GM18861 (cell line): ENCODE measurements at regions not wholly inside any gene's neighbourhood (a gene's known extent, or its start where the extent isn't known, plus 50 kb on each side); places are given as distances from the start of the nearest gene placed in this dataset.

Experiments
- ATAC-seq: cut with Tn5 transposase; IDR thresholded peaks from one replicate; pipeline ENCODE4 v1.9.1; 2021; ENCODE audit not compliant: unreplicated experiment

DNA sequence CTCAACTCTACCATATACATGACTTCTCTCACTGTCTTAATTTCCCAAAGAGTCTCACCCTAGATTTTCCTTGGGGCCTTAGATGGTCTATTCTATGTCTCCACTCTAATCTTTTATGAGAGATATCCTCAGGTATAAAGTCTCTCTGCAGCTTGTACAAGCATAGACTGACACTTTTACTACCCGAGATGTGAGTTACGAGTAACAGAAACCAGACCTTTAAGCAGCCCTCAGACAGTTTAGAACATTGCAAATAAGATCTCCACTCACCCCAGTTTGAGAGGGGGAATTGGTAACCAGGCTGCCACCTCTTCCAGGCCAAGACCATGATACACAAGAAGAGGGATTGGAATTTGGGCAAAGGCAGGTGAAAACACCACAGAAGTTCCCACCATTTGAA, 542.5 kb downstream of the TLE4 start:
- no peak for ATAC-seq

DNA sequence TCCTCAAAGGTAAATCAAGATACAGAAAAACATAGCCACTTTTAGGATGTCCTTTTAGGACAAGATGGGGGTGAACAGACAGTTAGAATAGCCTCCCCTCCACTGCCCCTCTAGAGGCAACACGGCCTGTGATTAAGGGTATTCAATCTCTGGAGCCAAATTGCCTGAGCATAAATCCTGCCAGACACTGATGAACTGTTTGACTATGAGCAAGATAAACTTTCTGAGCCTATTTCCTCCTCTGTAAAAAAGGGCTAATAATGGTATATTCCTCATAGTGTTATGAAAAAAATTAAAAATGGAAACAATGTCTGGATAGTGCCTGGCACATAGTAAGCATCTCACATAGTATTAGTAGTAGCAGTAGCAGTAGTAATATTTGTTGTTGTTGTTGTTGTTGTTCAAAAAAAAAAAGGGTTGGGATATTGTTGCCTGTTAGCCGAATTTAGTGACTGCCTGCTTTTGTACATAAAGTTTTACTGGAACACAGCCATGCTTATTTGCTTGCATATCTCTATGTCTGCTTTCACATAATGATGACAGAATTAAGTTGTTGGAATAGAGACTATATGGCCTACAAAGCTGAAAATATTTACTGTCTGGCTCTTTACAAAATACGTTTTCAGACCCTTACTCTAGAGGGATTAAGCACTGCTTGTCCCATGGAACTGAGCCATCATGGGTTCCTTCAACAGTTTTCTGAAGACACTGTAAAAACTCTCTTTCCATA, 536.3 kb downstream of the TLE4 start:
- no peak for ATAC-seq

DNA sequence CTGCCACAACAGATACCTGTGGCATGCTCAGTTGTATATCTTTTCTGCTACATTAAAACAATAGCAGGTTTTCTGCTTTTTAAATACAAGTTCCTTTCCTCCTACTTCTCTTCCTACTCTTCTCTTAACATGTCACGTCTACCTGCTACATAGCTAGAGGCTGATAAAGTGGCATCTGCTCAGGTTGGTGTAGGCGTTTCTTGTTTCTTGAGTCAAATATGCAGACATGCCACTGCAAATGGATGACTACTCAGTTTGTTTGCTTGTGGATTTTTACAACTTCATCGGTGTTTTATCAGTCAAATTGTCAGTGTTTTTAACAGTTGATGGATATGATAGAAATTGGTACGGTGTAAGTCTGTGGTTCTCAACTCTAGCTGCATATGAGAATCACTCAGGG, 525.7 kb downstream of the TLE4 start:
- no peak for ATAC-seq

DNA sequence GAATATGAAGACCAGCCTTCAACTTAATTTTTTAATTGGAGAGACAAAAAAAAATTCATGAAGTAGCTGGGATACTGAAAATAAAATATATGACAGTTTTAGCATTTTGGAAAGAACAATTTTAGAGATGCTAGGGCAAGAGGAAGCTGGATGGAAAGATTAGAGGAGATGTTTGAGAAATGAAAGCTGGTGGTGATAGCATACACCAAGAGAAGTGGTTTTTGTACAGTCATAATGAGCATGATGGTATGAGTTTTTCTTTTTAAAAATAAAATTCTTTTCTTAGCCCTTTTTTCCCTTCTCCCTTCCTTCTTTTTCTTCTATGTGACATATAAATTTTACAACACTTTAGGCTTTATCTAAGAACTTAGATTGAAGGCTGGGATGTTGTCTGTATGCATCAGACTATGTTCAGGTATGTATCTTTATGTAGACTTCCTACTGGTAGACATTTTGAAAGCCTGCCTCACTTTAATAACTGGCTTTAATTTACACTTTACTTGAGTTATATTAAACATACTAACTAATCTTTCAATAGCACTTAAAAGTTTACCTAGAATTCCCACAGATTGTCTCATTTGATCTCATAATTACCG, 522.5 kb downstream of the TLE4 start:
- ATAC-seq: peak; percentile 75

DNA sequence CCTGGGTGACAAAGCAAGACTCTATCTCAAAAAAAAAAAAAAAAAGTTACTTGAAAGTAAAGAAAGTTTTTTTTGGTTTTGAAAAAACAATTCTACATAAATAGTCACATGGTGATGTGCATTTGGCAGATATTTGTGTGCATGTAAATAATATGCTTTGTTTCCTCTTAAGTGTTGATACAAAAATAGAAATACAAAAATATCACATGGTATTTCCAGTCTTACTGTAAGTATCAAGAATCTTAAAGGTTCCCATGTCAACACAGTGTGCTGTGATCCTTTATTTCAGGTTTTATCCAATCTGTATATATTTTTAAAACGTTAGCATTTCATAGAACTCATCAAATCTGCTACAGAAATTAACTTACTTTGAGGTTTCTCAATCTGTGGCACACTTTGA, 521.9 kb downstream of the TLE4 start:
- no peak for ATAC-seq

DNA sequence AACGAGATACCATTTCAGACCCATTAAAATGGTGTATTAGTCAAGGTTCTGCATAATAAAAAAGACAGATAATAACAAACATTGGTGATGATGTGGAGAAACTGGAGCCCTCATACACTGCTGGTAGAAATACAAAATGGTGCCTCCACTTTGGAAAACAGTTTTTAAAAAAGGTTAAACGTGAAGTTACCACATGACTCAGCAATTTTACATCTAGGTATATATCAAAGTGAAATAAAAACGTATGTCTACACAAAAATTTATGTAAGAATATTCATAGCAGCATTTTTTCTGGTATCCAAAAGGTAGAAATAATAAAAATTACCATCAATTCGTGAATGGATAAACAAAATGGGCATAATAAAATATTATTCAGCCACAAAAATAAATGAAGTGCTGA, 519.8 kb downstream of the TLE4 start:
- ATAC-seq: no peak

DNA sequence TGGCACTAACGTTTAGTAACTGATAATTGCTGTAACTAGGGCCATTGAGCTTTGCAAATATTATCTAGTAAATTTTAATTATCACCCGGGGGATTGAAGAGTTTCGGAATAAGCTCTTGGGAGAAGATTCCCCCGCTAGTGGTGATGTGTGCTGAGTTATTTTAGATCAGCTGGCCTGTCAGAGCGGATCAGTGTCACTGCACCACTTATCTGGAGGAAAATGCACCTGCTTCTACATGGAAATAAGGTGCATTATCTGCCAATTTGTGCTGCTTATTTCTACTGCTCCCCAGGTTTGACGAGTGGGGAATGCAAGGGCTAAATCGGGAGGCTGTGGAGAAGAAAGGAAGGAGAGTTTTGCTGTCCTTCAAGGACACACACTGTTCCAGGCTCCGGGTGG, 518.6 kb downstream of the TLE4 start:
- no peak for ATAC-seq

DNA sequence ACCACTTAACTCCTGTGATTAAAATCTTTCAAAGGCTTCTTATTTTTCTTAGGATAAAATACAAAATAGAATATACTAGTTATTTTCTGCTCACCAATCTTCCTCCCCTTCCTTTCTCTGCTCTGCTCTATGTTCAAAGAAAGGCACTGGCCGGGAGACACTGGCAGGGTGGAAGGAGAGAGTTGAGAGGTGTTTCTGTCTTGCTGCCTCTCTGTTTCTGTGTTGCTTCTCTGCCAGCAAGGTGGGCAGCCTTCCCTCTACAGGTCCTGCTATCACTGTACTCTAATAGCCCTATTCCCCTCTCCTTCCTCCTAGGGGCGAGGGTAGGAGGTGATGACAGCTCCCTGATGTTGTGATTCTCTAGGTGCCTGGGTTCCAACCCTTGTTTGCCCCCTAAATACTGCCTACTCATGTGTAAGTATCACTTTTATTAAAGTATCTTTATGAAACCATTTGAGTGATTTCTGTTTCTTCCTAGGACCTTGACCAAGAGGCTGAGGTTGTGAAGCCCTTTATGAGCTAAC, 515.1 kb downstream of the TLE4 start:
- ATAC-seq: no peak

DNA sequence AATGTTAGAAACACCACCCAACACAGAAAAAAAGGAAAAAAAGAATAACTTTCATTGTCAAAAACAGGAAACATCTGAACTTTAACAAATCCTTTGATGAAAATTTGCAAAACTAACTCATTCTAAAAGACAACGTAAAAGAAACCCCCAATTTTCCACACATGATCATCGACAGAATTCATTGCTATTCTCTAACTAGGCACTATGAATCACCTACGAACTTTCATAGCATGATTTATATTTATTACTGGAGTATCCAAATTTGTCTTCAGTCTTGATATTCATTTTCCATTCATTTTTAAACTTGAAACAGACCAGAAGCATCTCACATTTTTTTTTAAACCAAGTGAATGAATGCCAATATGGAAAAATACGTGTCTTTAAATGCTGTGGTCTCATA, 514.6 kb downstream of the TLE4 start:
- ATAC-seq: no peak

DNA sequence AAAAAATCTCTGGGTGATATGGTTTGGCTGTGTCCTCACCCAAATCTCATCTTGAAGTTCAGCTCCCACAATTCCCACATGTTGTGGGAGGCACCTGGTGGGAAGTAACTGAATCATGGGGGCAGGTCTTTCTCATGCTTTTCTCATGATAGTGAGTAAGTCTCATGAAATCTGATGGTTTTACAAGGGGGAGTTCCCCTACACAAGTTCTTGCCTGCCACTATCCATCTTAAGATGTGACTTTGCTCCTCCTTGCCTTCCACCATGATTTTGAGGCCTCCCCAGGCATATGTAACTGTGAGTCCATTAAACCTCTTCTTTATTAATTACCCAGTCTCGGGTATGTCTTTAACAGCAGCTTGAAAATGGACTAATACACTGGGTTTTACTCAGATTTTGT, 513.9 kb downstream of the TLE4 start:
- no peak for ATAC-seq

DNA sequence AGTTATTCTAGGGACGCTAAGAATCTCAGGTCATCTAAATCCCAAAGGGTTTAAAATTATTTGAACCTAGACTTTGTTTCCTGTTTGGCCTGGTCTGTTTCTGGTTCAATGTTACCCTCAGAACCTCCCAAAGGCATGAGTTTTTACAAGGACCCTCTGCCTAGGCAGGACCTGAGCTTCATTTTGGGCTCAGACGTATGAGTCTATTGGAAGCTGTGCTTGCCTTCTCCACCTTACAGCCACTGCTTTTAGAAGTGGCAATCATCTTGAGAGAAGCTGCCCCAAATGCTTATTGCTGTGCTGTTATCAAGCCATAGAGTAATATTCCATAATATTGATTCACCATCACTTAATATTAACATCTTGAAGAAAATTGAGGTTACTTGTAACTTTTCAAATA, 510.4 kb downstream of the TLE4 start:
- ATAC-seq: no peak

DNA sequence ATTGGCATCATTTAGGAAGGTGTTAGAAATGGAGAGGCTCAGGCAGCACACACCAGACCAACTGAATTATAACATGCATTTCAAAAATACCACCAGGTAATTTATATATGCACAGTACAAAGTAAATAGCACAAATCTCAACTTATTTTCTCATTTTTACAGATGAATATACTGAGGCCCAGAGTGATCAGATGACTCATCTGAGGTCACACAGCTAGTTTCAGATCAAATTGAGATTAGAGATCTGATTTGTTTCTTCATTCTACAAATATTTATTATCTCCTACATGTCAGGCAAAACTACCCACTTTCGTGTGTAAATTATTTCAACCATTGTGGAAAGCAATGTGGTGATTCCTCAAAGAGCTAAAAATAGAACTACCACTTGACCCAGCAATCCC, 507.1 kb downstream of the TLE4 start:
- ATAC-seq: no peak

DNA sequence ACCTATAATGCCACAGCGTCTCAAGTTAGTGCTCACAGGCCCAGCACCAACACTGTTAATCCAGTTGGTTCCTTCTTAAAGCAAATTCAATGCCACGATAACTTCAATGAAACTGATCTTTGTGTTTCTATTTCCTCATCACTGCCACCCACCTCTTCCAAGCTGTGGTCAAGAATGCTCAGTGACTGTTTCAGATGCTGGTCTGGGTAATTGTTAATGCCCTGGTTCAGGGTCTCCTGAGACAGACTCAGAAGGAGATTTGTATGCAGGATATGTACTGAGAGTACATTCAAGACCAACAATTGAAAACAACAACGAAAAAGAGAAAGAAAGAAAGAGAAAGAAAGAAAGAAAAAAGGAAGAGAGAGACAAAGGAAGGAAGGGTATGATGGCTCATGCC, 505.3 kb downstream of the TLE4 start:
- ATAC-seq: no peak

DNA sequence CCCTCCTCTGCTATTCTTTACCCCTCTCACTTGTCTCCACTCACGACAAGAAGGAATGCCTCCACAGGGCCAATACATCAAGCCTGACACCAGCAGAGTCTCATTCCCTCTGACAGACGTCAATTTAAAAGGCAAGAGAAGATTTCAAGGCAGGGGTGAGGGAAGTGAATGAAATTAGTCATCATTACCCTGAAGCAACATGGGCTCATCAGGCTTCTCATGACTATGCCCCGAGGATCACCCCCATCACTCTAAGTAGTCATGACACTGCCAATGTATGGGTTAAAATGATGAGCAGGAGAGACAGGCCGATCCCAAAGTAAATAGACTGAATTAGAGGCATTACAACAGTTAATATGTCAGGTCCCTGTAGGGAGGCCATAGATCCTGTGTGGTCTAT, 504.4 kb downstream of the TLE4 start:
- no peak for ATAC-seq

DNA sequence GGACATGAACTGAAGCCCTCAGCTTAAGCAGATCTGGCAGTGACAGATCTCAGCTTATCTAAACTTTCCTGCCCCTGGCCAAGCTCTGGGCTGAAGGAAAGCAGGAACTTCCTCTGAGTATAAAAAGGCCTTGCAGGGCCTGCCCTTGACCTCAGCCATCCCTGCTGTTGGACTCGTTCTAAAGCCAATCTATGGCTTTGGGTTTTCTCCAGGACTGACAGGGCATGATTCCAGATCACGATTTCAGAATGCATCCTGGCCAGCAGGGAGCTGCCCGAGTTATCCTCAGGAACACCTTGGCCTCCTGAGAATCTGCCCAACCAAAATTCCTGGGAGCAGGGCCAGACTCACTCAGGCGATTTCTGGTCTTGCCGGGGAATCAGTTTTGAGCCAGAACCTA, 502.7 kb downstream of the TLE4 start:
- no peak for ATAC-seq

DNA sequence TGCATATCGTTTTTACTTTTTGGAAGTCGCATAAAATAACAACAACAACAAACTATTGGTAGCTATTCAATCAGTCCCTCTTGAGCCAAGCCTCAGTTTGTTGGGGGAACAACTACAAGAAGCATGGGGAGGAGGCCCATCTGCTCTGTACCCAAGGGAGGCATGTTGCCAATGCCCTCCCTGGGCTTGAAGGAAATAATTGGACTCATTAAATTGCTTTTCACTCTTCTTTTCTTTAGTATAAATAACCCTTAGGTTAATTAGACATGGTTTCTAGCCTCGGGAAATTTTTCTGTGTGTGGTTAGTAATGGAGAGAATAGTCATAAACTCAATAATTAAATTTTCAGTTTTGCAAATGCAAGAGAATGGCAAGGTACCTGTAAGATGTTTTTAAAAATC, 500.7 kb downstream of the TLE4 start:
- no peak for ATAC-seq

DNA sequence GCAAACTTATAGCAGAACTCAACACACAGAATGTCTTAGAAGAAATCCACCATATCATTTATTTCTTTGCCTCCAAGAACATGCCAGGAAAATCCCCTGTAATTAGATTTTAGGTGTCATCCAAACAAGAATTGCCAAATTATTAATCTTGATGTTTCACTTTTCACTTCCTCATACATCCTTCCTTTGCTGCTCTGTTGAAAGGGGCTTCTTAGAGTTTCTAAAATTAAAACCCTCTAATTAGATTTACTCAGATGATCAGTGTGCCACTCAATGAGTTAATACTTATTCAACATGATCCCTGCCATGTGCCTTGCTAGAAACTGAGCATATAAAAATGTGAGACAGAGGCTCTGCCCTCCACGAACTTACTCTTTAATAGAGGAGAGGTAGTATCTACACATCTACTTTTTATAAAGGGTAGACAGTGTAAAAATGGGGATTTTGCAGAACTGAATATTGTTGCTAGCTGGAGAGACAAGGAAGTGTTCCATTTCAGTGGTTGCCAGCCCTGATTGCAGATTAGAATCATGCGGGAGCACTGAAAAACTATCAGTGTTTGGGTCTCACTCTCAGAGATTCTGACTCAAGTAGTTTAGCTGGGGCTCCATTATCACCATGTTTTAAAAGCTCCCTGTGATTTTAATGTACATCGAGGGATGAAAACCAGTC, 498.4 kb downstream of the TLE4 start:
- ATAC-seq: no peak

DNA sequence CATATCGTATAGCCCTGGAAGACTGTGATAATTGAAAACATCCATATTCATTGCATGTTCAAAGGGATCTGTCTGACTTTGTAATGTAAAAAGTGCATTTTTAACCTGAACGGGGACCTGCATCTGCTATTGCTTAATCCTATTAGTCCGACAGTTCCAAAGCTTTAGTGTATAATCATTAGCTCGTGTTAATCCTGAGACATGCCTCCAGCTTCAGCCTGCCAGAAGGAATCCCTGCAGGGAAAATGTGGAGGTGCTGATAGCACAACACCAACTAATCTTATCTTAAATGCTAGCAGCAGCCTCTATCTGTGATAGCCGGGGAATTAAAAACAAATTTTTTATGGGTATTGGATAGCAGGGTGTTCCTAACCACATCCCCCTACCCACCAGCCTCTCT, 495.2 kb downstream of the TLE4 start:
- ATAC-seq: no peak

DNA sequence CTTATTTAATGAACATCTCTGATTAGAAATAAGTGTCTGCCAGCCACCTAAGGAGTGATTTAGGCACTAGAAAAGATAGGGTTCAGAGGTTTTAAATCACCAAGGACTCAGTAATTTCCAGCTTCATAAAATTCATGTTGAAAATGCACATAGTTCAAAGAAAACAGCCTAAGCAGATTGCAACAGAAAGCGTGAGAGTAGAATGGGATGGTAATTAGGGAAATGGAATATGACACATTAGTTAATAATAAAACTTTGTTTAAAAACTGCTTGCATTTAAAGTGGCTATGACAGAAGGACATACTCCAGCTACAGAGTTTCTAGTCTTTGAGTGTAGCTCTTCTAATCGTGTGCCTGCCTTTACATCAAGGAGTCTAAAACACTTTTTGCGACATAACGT, 490.8 kb downstream of the TLE4 start:
- no peak for ATAC-seq

DNA sequence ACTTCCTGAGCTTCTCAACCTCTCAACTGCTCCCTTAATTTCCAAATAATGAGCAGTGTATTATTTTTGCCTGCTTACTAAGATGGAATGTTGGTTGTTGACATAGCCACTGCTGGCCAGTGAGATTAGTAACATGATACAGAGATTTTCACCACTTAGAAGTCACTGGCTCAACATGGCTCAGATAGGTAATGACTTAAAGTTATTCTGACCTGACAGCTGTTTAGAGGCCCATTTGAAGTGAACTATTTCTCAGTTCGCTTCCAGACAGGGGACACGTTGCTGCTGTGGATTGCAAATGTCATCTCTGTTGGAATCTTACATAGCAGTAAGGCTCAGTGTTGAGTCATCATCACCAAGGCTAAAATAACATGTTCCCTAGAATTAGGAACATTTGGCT, 490.2 kb downstream of the TLE4 start:
- ATAC-seq: no peak

DNA sequence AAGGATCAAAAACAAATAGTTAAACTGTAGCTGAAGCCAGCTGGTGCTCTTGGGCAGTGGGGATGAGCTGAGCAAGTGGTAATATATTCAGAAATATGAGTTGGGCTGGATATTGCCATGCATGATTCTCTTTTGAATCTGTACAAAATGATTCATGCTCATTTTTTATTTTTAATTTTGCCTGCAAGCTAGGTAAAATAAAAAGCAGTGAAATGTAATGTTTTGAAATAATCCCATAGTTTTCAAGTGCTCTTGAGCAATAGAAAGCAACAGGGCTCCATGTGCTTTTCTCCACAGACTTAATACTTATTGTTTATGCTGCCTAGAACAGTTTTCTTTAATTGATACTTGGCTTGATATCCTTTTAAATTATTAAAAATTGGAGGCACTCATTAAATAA, 489.3 kb downstream of the TLE4 start:
- ATAC-seq: no peak

DNA sequence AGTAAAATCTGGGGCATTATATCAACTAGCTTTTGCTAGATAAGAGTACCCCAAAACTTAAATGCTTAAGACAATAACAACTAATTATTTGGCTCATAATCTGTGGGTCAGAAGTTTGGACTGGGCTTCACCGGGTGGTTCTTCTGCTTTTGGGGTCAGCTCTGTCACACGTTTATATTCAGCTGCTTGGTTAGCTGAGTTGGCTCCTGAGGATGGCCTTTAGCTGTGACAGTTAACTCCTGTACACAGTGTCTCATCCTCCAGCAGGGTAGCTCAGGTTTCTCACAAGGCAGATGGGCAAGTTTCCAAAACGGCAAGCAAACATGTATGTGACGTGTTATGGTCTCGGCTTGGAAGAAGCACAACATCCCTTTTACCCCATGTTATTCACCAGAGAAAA, 488.2 kb downstream of the TLE4 start:
- ATAC-seq: no peak
